ENCODE measurements at regions not wholly inside any gene's neighbourhood (a gene's known extent, or its start where the extent isn't known, plus 50 kb on each side); places are given as distances from the start of the nearest gene placed in this dataset.

DNA sequence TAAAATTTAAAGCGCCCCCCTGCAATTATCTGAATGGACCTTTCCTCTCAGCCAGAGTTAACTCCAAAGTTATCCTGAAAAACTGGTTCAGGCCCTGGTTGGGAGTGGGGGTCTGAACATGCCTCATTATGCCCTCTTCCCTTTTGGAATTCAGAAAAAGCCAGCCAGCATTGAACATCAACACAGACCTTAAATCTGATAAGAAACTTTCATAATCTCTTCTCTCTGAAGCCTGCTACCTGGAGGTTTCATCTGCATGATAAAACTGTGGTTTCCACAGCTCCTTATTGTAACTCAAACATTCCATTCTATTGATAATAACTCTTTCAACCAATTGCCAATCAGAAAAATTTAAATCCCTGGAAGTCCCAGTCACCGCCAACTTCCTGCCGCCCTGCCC is 133.3 kb downstream of the ARL4A start:
- TF ChIP-seq HDGF (IDR thresholded peaks at IDR 0.05; ENCODE audit: borderline replicate concordance) (no peak), FOXK2 (IDR thresholded peaks at IDR 0.05) (no peak), SP1 (IDR thresholded peaks at IDR 0.05) (no peak), ARNT (IDR thresholded peaks at IDR 0.05) (no peak)
- TF ChIP-seq, protein P1, sequence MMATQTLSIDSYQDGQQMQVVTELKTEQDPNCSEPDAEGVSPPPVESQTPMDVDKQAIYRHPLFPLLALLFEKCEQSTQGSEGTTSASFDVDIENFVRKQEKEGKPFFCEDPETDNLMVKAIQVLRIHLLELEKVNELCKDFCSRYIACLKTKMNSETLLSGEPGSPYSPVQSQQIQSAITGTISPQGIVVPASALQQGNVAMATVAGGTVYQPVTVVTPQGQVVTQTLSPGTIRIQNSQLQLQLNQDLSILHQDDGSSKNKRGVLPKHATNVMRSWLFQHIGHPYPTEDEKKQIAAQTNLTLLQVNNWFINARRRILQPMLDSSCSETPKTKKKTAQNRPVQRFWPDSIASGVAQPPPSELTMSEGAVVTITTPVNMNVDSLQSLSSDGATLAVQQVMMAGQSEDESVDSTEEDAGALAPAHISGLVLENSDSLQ (IDR thresholded peaks at IDR 0.05): no peak

Data from HEK293T (cell line).